HCT116 (cell line): ENCODE measurements at regions not wholly inside any gene's neighbourhood (a gene's known extent, or its start where the extent isn't known, plus 50 kb on each side); places are given as distances from the start of the nearest gene placed in this dataset.

ENCODE experiments used
- ATAC-seq: fragments of 200-7000 bp; cut with Tn5 transposase; 2 replicates; pipeline ENCODE4 v1.9.1; 2020; ENCODE audit warnings: mild to moderate bottlenecking, moderate library complexity
- BruUV-seq: library from RNA; stranded (reverse); fragments of 400-500 nt; replicated peaks from 2 replicates; lab custom pipeline; 2021; lab: Mats Ljungman, UMichigan
- CTCF ChIA-PET: fragments of 300-600 bp; sonication (Branson Sonifier 250); formaldehyde crosslinking; loops from one replicate; lab custom pipeline; 2021; ENCODE audit warnings: antibody characterized with exemption; lab: Charles Lee
- POLR2A ChIA-PET: fragments of 300-600, 350-600 bp; sonication (Branson Sonifier 250); formaldehyde crosslinking; loops from one replicate; lab custom pipeline; 2021; ENCODE audit warnings: antibody characterized with exemption; lab: Charles Lee
- RAD21 ChIA-PET, 2 experiments: fragments of 300-600 bp; sonication (Branson Sonifier 250); formaldehyde crosslinking; loops; one replicate each; lab custom pipeline; 2023; ENCODE audit warnings: low total read pairs in 2 of 2; ENCODE audit not compliant: uncharacterized antibody in 2 of 2, unreplicated experiment in 2 of 2, low non-redundant PET in 1 of 2; lab: Charles Lee
- DNase-seq: peaks from one replicate; pipeline ENCODE4 v3.0.0-alpha.2; 2010; ENCODE audit warnings: low read depth, low spot score
- H2AFZ ChIP-seq: fragments of 200-600 bp; shearing (Covaris generic), sonication (generic); 2 replicates; pipeline ENCODE4 v1.6.1; 2017; ENCODE audit warnings: low read depth, mixed run types, mixed read lengths, antibody characterized with exemption, low read length; ENCODE audit not compliant: poor library complexity, severe bottlenecking
- H3K27ac ChIP-seq: 2 replicates; pipeline ENCODE4 v1.5.1; 2012; ENCODE audit warnings: low read depth, low read length
- H3K27me3 ChIP-seq: fragments of 200-600 bp; sonication (generic); 2 replicates; pipeline ENCODE4 v1.6.1; 2016; ENCODE audit warnings: mixed run types, low read length, mixed read lengths; ENCODE audit not compliant: insufficient read depth
- H3K36me3 ChIP-seq, 2 experiments: fragments of 200-500 bp in 1 of 2; fragments of 200-600 bp in 1 of 2; sonication (Bioruptor generic) in 1 of 2; sonication (generic) in 1 of 2; 2 replicates each; pipeline versions ENCODE4 v1.5.1 to v1.6.1; 2014 to 2016; ENCODE audit warnings: low read length in 2 of 2, inconsistent platforms in 1 of 2, mixed read lengths in 1 of 2, mixed run types in 1 of 2; ENCODE audit not compliant: insufficient read depth in 2 of 2, control insufficient read depth in 1 of 2
- H3K4me1 ChIP-seq, 2 experiments: fragments of 200-600 bp in 1 of 2; sonication (generic) in 1 of 2; 2 replicates each; pipeline versions ENCODE4 v1.5.1 to v1.6.1; 2012 to 2017; ENCODE audit warnings: low read length in 2 of 2, inconsistent platforms in 1 of 2, mild to moderate bottlenecking in 1 of 2, mixed read lengths in 1 of 2, mixed run types in 1 of 2, moderate library complexity in 1 of 2; ENCODE audit not compliant: insufficient read depth in 2 of 2, control insufficient read depth in 1 of 2
- H3K4me2 ChIP-seq: fragments of 200-600 bp; sonication (generic); 2 replicates; pipeline ENCODE4 v1.6.1; 2017; ENCODE audit warnings: mixed run types, low read length, mixed read lengths
- H3K4me3 ChIP-seq, 2 experiments: fragments of 200-600 bp in 1 of 2; sonication (generic) in 1 of 2; replicated peaks in 1 of 2; 2 replicates each; pipeline ENCODE4 v1.5.1; 2011 to 2016; ENCODE audit warnings: low read length in 2 of 2, control low read depth in 1 of 2, low read depth in 1 of 2, mild to moderate bottlenecking in 1 of 2, mixed read lengths in 1 of 2, mixed run types in 1 of 2
- H3K79me2 ChIP-seq: fragments of 200-600 bp; sonication (generic); 2 replicates; pipeline ENCODE4 v1.6.1; 2017; ENCODE audit warnings: mild to moderate bottlenecking, mixed run types, low read length, moderate library complexity, mixed read lengths; ENCODE audit not compliant: insufficient read depth
- H3K9ac ChIP-seq: fragments of 200-600 bp; sonication (generic); 2 replicates; pipeline ENCODE4 v1.6.1; 2016; ENCODE audit warnings: low read length, mixed read lengths
- H3K9me2 ChIP-seq: fragments of 200-600 bp; sonication (generic), shearing (Covaris generic); 2 replicates; pipeline ENCODE4 v1.6.1; 2017; ENCODE audit warnings: mixed run types, mild to moderate bottlenecking, moderate library complexity; ENCODE audit not compliant: insufficient read depth
- H3K9me3 ChIP-seq, 2 experiments: fragments of 200-500 bp in 1 of 2; fragments of 200-600 bp in 1 of 2; sonication (Bioruptor generic) in 1 of 2; sonication (generic) in 1 of 2; 2 replicates each; pipeline ENCODE4 v1.6.1; 2014 to 2017; ENCODE audit warnings: low read length in 2 of 2, mixed read lengths in 2 of 2, inconsistent platforms in 1 of 2, low read depth in 1 of 2, mild to moderate bottlenecking in 1 of 2, mixed run types in 1 of 2, moderate library complexity in 1 of 2; ENCODE audit not compliant: control insufficient read depth in 1 of 2, insufficient read depth in 1 of 2
- H4K20me1 ChIP-seq: fragments of 200-600 bp; sonication (generic), shearing (Covaris generic); 2 replicates; pipeline ENCODE4 v1.6.1; 2017; ENCODE audit warnings: mixed run types, mild to moderate bottlenecking, moderate library complexity; ENCODE audit not compliant: insufficient read depth
- ELF1 ChIP-seq: IDR thresholded peaks from 2 replicates; pipeline ENCODE4 v1.6.1; 2012; ENCODE audit warnings: low read depth, borderline replicate concordance
- EZH2 ChIP-seq: fragments of 200-600 bp; sonication (generic); IDR thresholded peaks from 2 replicates; pipeline ENCODE4 v1.6.1; 2017; ENCODE audit warnings: antibody characterized with exemption, mixed run types
- EZH2phosphoT487 ChIP-seq: fragments of 200-600 bp; IDR thresholded peaks from 2 replicates; pipeline ENCODE4 v1.6.1; 2018; ENCODE audit warnings: antibody characterized with exemption, borderline replicate concordance
- intact Hi-C: fragments of 100-400 bp; cut with micrococcal nuclease; formaldehyde crosslinking; loops from 2 replicates; pipeline ENCODE4 v1.10.0; 2022
- TF ChIP-seq, protein P1 (sequence below): IDR thresholded peaks from 2 replicates; pipeline ENCODE4 v1.6.1; 2012
- TF ChIP-seq, protein P2 (sequence below): IDR thresholded peaks from 2 replicates; pipeline ENCODE4 v1.6.1; 2011; ENCODE audit warnings: mild to moderate bottlenecking, low read length, moderate library complexity; ENCODE audit not compliant: insufficient replicate concordance; ENCODE audit errors: extremely low read depth
- TF ChIP-seq, protein P3 (sequence below), 3 experiments: fragments of 200-600 bp in 1 of 3; sonication (generic) in 1 of 3; IDR thresholded peaks in 2 of 3; conservative IDR thresholded peaks in 1 of 3; 2 replicates each; pipeline ENCODE4 v1.5.1; 2012 to 2017; ENCODE audit warnings: low read depth in 2 of 3, low read length in 2 of 3, antibody characterized with exemption in 1 of 3, borderline replicate concordance in 1 of 3, control low read depth in 1 of 3, mild to moderate bottlenecking in 1 of 3, mixed read lengths in 1 of 3, mixed run types in 1 of 3, moderate library complexity in 1 of 3; ENCODE audit not compliant: insufficient read depth in 1 of 3

DNA sequence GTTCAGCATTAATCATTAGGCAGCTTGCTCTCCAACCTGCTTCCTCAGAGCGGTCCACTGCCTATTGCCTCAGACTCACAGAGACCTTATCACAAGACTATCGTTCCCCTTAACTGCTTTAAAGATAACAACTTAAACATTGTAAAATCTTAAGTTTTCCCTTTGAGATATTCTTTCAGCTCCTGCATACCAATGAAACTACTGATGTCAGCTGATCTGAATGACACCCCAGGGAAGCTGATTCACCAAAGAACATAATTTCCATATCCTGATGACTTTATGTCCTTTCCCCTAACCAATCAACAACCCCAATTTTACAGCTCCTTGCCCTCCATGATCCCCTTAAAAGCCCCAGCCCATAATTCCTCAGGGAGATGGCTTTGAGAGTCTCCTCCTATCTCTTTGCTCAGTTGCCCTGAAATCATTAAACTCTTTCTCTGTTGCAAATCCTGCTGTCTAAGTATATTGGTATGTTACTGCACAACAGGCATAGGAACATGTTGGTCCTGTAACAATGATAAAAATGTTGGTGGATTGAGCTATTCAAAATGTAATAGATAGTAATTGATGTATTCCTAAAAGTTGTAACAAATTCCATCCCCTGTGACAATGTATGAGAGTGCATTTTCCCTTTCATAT, 621.4 kb upstream of the RGS18 start:
- H3K79me2 ChIP-seq: no peaks in the 10 kb centered on the region
- ChIA-PET RAD21 (no interaction called here), POLR2A (no interaction called here), CTCF (no interaction called here)
- H2AFZ ChIP-seq: no peak overlapping the region
- no peak for TF ChIP-seq EZH2phosphoT487
- TF ChIP-seq, protein P1, sequence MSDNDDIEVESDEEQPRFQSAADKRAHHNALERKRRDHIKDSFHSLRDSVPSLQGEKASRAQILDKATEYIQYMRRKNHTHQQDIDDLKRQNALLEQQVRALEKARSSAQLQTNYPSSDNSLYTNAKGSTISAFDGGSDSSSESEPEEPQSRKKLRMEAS: no peak
- no peak for TF ChIP-seq ELF1
- no peak for TF ChIP-seq EZH2
- TF ChIP-seq, protein P2, sequence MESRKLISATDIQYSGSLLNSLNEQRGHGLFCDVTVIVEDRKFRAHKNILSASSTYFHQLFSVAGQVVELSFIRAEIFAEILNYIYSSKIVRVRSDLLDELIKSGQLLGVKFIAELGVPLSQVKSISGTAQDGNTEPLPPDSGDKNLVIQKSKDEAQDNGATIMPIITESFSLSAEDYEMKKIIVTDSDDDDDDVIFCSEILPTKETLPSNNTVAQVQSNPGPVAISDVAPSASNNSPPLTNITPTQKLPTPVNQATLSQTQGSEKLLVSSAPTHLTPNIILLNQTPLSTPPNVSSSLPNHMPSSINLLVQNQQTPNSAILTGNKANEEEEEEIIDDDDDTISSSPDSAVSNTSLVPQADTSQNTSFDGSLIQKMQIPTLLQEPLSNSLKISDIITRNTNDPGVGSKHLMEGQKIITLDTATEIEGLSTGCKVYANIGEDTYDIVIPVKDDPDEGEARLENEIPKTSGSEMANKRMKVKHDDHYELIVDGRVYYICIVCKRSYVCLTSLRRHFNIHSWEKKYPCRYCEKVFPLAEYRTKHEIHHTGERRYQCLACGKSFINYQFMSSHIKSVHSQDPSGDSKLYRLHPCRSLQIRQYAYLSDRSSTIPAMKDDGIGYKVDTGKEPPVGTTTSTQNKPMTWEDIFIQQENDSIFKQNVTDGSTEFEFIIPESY: no peak
- TF ChIP-seq, protein P3, sequence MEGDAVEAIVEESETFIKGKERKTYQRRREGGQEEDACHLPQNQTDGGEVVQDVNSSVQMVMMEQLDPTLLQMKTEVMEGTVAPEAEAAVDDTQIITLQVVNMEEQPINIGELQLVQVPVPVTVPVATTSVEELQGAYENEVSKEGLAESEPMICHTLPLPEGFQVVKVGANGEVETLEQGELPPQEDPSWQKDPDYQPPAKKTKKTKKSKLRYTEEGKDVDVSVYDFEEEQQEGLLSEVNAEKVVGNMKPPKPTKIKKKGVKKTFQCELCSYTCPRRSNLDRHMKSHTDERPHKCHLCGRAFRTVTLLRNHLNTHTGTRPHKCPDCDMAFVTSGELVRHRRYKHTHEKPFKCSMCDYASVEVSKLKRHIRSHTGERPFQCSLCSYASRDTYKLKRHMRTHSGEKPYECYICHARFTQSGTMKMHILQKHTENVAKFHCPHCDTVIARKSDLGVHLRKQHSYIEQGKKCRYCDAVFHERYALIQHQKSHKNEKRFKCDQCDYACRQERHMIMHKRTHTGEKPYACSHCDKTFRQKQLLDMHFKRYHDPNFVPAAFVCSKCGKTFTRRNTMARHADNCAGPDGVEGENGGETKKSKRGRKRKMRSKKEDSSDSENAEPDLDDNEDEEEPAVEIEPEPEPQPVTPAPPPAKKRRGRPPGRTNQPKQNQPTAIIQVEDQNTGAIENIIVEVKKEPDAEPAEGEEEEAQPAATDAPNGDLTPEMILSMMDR (IDR thresholded peaks at IDR 0.05 in 2 of 3, conservative IDR thresholded peaks at IDR 0.05 in 1 of 3; ENCODE audit: borderline replicate concordance in 1 of 3, insufficient read depth in 1 of 3, low read depth in 2 of 3, low read length in 2 of 3): no peak
- H3K27ac ChIP-seq: no peak overlapping the region
- no peaks in the 10 kb centered on the region for H3K9me2 ChIP-seq
- no peak overlapping the region for H3K4me3 ChIP-seq
- no peaks in the 10 kb centered on the region for H3K4me1 ChIP-seq
- no peak overlapping the region for H3K9ac ChIP-seq
- intact Hi-C loops: no loop called here
- no peaks in the 10 kb centered on the region for H3K27me3 ChIP-seq
- no peaks in the 10 kb centered on the region for H3K36me3 ChIP-seq
- no peak overlapping the region for H3K4me2 ChIP-seq
- ATAC-seq (no peak), DNase-seq (no peak)
- H4K20me1 ChIP-seq: no peaks in the 10 kb centered on the region
- H3K9me3 ChIP-seq: 0 out of 4 replicates have a peak, but pooled peaks cover 0 to 7% of the 10 kb centered on the region in 2 experiments
- no TSS peak for BruUV-seq
